Kidney tubule cell (primary cell): ENCODE measurements at regions not wholly inside any gene's neighbourhood (a gene's known extent, or its start where the extent isn't known, plus 50 kb on each side); places are given as distances from the start of the nearest gene placed in this dataset.
"Not testable (repeated sequence)": the region's sequence is repeated elsewhere in the genome, so short reads cannot be mapped to it uniquely, and the experiment has no call there.

Source experiments
- DNase-seq: peaks from one replicate; pipeline ENCODE4 v3.0.0-alpha.2; 2018; ENCODE audit warnings: low spot score

DNA sequence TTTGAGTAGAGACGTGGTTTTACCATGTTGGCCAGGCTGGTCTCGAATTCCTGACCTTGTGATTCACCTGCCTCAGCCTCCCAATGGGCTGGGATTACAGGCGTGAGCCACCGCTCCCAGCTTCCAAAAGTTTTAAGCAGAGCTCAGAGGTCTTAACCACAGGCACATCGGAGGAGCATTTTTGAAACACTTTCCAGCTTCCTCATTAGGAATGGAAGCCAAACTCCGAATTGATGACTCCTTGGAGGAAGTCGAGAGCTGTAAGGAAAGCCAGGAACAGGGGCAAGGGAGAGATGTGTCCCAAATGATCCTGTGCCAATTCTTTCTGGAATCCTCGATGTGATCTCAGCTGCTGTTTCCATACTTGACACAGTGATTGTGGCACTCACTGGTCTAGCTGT, 56.2 kb upstream of the CCZ1B start:
- DNase-seq = not testable (repeated sequence)

DNA sequence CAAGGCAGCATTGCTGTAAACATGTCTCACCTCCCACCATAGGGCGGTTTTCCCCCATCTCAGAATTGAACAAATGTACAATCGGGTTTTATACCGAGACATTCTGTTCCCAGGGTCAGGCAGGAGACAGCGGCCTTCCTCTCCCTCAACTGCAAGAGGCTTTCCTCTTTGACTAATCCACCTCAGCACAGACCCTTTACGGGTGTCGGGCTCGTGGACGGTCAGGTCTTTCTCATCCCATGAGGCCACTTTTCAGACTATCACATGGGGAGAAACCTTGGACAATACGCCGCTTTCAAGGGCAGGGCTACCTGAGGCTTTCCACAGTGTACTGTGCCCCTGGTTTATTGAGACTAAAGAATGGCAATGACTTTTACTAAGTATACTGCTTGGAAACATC, 57.7 kb upstream of the CCZ1B start:
- DNase-seq = not testable (repeated sequence)

GRCh38 chr7:6886198-6886597, 60.1 kb upstream of the CCZ1B start:
- no peak for DNase-seq

DNA sequence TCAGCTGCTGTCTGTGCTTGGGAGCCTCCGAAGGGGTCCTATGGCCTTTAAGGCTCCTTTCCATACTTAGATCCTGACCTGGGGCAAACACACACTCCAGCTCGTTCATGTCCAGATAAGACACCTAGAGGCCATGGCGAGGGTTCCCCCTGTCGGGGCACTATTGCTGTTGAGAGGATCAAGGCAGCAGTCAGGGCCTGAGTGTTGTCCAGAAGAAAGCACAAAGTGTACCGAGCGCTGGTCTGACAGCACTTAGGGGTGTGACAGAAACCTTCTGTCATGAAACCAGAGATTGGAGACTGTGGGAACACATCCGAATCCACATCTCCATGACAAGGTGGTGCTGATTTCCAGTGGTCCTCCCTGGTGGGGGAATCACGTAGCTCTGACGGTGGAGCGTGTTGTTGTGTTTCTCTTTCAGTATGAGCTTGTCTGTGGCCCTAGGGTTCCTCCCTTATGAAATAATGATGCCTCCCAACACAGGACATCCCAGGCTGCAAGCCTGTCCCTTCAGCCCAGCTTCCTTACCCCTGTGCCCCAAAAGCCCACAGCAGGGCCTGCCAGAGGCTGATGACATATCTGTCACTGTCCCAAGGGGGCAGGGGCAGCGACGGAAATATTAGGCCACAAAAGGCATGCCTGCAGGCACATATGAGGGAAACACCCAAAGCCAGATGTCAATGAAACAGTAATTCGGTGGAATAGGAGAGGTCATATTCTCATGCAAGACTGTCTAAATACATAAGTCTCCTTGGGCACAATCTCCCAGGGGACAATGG, 62.4 kb upstream of the CCZ1B start:
- not testable (repeated sequence) for DNase-seq

GRCh38 chr7:6889252-6889812, 63.3 kb upstream of the CCZ1B start:
- no peak for DNase-seq

- not testable (repeated sequence) for DNase-seq
Observed at GRCh38 chr7:6902097-6902518, 76.0 kb upstream of the CCZ1B start.

DNA sequence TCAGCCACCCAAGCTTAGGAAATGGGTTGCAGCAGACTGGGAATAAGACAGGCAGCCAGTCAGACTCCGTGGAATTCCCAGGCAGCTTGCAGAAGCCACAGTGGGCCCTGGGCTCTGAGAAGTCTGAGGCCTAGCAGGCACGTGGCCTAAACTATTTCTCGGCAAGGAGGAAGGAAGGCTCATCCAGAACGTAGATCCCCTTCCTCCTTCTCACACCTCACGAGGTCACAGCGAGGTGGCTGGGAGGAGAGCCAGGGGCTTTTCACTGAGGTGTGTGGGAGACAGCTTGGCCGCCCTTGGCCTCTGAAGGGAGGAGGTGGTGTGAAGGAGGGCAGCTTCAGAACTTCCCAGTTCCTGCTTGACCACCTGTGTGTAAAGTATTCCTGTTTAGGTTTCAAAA, 77.2 kb upstream of the CCZ1B start:
- DNase-seq = not testable (repeated sequence)

GRCh38 chr7:6903792-6904191, 77.7 kb upstream of the CCZ1B start:
- not testable (repeated sequence) for DNase-seq

DNA sequence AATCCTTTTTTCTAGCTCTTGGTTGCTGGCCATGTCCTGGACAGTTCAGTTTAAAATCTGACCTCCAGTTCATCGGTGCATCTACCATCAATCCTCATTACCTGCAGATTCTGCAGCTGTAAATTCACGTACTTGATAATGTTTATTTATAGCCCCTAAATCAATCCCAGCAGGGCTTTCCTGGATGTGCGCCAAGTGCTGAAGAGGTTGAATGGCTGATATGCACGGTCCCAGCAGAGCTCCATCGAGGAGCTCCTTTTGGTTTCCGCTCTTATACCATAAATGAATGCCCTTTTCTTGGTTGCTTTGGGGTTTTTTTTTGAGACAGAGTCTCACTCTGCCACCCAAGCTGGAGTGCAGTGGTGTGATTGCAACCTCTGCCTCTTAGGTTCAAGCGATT, 91.2 kb upstream of the CCZ1B start:
- no peak for DNase-seq

GRCh38 chr7:6919169-6919568, 93.1 kb upstream of the CCZ1B start:
- DNase-seq = not testable (repeated sequence)

DNA sequence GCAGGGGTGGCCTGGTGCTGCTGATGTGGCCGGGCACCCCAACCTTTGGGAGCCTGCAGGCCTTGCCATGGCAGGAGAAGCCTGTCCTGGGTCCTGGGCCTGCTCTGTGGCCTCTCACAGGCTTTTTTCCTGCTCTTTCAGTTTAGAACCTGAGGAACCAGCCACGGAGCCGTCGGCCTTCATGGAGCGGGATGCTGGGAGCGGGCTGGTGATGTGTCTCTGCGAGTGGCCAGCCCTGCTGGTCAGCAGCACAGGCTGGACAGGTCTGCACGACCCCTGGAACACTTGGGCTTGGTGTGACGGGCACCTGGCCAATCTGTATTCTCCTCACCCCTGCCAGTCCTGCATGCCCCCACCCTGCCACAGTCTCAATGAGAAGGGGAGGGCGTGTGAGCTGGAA, 98.4 kb upstream of the CCZ1B start:
- DNase-seq = not testable (repeated sequence)

- not testable (repeated sequence) for DNase-seq
Observed at GRCh38 chr7:6926193-6927174, 100.4 kb upstream of the CCZ1B start.

- not testable (repeated sequence) for DNase-seq
Observed at GRCh38 chr7:6927643-6928042, 101.6 kb upstream of the CCZ1B start.

- DNase-seq = not testable (repeated sequence)
Observed at GRCh38 chr7:6929588-6929987, 103.5 kb upstream of the CCZ1B start.

GRCh38 chr7:6930081-6930635, 104.1 kb upstream of the CCZ1B start:
- not testable (repeated sequence) for DNase-seq

DNA sequence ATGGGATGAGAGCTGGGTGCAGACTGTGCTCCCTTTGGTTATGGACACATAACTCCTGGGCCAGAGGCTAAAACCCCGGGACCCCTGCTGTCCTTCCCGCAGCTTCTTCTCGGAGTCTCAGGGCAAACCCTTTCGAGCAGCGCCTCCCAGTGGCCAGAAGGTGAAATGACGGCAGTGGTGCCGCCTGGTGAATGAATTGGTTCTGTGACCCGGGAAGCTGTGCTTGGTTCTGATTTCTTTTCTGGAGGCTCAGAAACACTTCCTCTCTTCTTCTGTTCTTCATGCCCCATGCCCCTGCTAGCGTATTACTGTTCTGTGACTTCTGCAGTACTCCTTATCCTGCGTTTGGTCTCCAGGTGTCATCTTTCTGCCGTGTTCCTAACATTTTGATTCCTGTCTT, 104.7 kb upstream of the CCZ1B start:
- not testable (repeated sequence) for DNase-seq

DNA sequence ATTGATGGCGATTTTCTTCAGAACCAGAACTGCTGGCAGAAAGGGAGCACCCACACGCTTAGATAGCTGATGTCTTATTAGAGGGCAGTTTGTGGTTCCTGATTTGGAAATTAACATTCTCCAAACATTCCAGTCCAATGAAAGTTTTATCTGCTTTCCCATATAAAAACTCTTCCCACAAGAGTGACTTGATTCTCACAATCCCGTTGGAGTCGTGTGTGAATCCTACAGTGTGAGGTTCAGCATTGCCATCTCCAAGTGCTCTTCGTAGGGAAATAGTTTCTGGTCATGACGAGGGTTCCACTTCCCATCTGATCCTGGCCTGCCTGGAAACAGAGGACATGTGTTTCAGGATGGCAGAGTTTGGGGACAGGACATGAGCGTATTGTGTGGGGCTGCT, 105.4 kb upstream of the CCZ1B start:
- DNase-seq = not testable (repeated sequence)

DNA sequence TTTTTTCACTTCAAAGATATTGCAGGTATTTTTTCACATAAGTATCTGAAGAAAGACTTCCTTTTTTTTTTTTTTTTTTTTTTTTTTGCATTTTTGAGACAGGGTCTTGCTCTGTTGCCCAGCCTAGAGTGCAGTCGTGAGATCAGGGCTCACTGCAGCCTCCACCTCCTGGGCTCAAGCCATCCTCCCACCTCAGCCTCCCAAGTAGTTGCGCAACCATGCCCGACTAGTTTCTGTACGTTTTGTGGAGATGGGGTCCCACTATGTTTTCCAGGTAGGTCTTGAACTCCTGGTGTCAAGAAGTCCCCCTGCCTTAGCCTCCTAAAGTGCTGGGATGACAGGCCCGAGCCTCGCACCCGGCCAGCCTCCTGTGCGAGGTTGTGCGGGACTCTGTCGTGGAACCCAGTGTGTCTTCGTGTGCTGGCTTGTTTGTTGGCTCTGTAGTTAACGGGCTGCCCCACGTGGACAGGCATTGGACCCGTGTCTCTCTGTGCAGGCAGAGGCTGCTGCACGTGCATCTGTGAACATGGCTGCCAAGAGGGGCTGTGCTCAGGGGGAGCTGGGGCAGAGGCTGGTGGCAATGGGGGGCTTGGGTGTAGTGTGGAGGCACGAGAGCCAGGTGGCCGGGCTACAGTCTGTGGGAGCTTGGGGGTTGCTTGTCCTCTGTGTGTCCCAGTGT, 108.0 kb upstream of the CCZ1B start:
- DNase-seq = not testable (repeated sequence)

DNA sequence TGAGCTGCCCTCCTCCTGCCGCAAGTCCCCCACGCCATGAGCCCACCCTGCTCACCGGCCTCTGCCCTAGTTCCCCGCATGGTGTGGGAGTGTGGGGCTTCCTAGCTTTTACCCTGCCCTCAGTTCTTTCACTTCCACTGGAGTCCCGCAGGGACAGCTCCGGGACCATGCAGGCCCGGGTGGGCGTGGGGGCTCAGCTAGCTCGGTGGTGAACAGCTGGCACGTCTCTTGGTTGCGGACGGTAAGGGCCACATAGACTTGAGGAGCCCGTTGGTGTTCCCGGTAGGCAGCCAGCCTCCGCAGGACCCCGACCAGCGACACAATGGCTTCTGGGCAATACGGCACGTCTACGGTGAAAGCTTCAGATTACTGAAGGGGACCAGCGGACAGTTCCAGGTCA, 108.9 kb upstream of the CCZ1B start:
- no peak for DNase-seq

DNA sequence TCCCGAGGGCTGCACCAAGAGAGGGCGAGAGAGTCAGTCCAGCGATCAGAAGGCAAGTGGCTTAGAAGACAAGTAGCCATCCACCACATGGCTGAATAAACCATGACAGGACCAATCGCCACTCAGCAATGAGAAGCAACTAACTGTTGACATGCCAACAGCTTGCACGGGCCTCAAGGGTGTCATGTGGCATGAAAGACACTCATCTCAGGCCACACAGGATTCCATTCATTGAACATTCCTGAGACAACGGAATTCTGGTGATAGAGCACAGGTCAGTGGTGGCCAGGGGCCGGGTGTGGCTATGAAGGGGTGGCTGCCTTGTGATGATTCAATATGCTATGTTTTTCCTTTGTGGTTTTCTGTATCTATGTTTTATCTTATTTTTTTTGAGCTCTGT, 110.6 kb upstream of the CCZ1B start:
- peak; percentile 30 for DNase-seq

- DNase-seq = not testable (repeated sequence)
Observed at GRCh38 chr7:6937746-6938145, 111.7 kb upstream of the CCZ1B start.

DNA sequence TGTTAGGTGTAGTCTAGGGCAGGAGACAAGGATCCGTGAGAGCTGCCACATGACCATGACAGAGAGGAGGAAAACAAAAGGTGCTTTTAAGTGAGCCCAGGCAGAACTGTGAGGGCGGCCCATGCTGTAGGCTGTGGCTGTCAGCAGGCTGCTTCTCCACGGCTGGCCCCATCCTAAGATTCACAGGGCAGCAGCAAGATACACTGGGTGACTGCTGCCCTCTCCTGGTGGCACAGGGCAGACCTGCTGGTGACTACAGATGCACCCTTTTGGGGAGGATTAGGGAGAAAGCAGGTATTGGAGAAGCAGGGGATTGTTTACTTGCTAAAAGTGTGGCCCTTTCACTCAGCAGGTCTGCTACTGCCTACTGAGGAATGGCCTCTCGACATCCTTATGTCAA, 112.2 kb upstream of the CCZ1B start:
- DNase-seq = peak; percentile 10
